Glomerular visceral epithelial cell (primary cell): ENCODE measurements at regions not wholly inside any gene's neighbourhood (a gene's known extent, or its start where the extent isn't known, plus 50 kb on each side); places are given as distances from the start of the nearest gene placed in this dataset.

Experiments
- DNase-seq: peaks from one replicate; pipeline ENCODE4 v3.0.0-alpha.2; 2016; ENCODE audit errors: extremely low spot score

DNA sequence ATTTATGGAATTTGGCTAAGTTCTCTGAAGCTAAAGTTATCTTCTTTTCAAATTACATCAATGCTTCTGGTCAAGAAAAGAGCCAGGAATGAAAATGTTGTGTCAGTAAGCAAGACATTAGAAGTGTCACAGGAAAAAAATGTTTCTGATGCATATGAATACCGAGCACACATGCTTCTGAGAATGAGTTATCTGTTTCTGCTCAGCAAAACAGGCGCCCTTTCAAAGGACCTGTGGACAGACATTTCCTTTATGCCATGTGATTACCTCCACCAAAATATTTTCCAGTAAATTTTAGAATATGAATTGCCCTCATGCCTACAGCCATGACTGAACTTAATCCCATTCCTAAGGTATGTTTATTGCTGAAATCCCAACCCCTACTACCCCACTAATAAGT is 55.4 kb upstream of the RNF180 start:
- no peak for DNase-seq

DNA sequence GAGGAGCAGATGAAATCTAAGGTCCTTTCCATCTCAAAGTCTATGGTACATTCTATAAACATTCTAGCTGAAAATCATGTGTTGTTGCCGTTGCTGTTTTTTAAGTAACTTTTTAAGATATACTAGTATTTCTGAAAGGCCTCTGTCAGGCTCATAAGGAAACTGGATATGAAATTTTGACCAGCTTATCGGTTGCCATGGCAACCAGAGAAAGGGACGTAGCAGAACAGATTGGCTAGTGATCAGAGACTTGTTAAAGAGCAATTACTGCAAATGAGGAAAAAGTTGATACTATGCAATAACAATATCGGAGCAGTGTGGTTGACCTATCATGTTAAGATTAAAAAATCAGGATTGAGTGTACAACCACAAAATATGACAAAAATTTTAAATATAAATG is 57.0 kb upstream of the RNF180 start:
- no peak for DNase-seq

DNA sequence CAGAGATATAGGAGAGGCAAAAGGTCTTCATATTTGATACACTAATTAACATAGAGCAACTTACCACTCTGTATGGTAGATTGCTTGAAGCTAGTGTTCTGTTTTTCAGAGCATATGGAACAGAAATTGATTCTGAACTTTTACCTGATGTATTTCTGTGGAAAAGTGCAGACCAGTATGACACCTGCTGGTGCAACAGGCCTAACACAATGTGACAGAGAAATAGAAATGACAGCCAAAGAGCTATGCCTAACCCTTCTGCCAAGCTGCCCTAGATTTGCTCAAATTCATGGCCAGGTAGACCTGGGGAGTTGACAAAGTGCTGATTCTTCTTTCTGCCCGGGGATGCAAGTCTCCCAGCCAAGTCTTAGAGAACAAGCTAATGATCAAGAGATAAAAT is 65.4 kb upstream of the RNF180 start:
- DNase-seq, result no peak

DNA sequence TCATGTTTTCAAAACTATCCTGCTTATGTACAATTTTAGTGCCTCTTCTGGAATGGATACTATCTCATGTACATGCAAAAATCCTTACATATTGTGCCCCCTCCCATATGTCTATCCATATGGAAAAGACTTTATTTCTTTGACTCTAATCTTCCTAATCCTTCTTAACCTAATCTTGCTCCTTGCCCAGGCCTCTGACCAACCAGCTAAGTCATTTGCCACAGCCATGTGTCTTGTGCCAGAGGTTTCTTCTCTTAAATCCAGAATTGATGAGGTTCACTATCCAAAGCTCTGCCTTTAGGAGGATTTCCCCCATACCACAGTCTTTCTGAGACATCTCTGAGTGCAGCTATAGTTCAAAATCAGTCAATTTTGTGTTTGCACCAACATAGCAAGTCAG is 68.9 kb upstream of the RNF180 start:
- no peak for DNase-seq

DNA sequence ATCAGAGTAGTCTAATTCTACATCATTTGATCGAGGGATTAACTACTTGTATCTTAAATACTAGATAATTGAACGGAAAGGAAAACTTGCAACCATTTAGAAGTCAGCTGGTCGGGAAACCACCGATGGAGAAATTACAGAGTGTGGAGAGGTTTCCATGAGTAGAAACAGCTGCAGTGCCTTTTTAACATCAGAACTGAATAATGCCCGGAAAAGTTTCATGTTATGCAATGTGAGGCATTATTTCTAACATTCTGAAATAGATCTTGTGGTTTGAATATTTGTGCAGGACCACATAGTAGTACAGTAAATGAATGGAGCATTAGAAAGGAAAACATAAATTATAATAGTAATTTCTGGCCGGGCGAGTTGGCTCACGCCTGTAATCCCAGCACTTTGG is 88.1 kb upstream of the RNF180 start:
- no peak for DNase-seq

DNA sequence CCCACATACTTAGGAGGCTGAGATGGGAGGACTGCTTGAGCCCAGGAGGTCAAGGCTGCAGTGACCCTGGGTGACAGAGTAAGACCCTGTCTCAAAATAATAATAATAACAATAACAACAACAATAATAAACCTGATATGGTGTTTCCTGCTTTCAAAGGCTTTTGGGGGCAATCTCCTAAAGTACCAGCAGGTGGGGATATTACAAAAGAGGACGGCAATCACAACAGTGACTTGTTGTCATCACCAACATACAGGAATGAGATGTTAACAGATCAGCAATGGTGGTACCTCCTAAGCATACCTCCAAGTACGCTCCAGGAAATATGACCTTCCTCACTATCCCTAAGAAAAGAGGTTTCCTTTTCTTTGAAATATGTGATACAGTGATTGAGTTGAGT is 91.1 kb upstream of the RNF180 start:
- peak; percentile 24 for DNase-seq

DNA sequence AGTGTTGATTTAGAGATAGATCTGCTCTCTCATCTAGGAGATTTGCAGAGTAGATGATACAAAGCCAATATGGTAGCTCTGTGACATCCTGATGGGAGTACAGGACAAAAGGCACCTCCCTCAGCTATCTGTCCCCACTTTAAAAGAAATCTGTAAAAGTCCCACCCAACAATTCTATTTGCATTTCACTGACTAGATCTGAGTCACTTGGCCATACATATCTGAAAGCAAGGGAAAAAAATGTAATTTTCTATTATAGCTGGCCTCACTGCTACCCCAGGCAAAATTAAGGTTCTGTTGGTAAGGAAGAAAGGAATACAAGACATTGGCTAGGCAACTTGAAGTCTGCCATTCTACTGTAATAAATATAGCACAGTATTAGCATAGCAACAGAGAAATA is 96.2 kb upstream of the RNF180 start:
- DNase-seq, result no peak

DNA sequence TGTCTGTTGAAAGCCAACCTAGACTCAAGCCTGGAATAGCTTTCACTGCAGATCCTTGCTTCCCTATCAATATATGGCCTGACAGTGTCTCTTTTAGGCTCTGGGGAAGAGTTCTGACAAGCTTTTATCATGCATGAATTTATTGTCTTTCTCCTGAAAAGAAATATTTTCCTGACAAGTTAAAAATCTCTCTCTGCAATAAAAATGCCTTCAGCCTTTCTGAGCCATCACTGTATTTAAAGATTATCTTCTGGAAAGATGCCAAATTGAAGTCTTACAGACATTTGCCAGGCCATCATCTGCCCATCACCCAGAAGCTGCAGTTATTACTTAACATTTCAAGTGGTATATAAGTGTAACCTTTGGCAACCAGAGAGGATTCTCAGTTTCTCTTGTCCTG is 88.1 kb upstream of the HTR1A start:
- no peak for DNase-seq

DNA sequence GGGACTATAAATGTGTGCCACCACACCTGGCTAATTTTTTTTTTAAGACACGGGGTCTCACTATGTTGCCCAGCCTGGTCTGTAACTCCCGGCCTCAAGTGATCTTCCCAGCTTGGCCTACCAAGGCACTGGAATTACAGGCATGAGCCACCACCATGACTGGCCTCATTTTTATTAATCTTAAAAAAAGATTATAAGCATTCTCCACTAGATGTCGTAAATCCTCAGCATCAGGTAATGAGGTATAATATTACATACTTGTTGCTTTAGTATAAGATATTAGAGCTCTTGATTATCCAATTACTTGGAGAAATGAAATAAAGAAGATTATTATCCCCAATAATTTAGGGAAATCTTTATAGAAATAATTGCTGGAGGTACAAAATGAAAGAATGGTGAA is 78.2 kb upstream of the HTR1A start:
- DNase-seq, result no peak

DNA sequence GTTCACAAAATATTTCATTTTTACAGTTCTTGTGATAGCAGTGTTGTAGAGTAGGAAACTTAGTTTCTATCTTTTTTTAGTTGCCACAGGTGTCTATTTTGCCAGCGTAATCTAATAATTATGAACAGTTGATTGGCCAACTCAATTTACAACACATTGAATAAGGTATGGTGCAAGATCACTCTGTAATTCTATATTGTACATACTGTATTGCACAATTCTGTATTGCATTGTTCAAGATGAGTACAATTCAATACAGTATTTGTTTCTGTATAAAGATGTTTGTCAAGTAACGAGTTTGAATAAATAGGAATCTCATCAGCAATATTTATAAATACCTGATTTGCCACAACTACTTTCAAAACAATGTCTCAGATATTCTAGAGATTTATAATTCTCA is 64.2 kb upstream of the HTR1A start:
- DNase-seq, result no peak

DNA sequence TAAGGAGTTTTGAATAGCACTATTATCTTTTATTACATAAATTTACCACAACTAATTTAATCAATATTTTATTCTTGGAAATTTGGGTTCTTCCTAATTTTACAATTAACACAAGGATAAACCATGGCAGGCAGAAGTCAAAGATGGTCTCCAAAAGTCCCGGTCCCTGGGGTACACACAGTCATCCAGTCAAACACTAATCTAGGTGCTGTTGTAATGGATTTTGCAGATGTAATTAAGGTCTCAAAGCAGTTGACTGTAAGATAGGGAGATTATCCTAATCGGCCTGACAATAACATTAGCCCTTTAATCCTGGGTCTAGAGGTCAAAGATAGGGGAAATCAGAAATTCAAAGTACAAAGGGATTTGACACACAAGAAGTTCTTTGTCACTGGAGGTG is 57.5 kb upstream of the HTR1A start:
- DNase-seq, result no peak

DNA sequence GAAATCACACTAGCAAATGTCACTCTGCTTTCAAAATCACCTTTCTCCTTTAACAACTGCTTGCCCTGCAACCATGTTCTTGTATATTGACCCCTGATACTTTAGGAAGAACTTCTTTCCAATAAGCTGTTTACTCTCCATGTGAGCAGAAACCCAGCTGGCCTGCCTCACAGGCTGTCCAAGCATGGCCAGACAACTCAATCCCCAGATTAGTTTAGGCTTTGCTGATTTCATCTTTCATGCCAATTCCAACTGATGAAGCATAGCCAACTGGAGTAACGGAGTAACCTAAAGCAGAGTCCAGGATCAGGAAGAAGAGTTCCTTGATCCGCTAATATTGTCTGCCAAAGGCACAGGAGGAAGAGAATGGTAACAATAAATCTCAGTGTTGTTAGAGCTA is 56.7 kb upstream of the HTR1A start:
- no peak for DNase-seq

DNA sequence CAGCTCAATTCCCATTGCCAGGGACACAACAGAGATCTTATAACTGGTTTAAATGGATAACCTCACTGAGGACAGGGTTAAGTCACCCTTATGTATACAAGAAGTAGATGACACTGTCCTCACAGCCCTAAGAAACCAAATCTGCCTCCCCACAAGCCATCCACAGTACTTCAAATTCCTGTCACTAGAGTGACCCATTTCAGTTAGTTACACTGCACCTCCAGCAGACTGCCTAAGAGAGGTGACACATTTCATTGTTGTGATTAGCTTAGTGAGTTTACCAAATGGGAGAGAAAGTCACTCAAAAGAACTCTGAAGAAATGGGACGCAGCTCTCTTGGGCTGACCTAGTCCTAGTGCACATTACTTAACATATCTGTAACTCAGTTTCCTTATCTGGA is 53.6 kb upstream of the HTR1A start:
- DNase-seq, result no peak
